Renal pelvis (tissue), 1 donor: ENCODE measurements at regions not wholly inside any gene's neighbourhood (a gene's known extent, or its start where the extent isn't known, plus 50 kb on each side); places are given as distances from the start of the nearest gene placed in this dataset.
A peak's percentile ranks its signal among the peaks of the same experiment; 100 is the strongest.
"Not testable (repeated sequence)": the region's sequence is repeated elsewhere in the genome, so short reads cannot be mapped to it uniquely, and the experiment has no call there.

ENCODE experiments used
- DNase-seq: peaks from one replicate; pipeline ENCODE4 v3.0.0-alpha.2; 2013

DNA sequence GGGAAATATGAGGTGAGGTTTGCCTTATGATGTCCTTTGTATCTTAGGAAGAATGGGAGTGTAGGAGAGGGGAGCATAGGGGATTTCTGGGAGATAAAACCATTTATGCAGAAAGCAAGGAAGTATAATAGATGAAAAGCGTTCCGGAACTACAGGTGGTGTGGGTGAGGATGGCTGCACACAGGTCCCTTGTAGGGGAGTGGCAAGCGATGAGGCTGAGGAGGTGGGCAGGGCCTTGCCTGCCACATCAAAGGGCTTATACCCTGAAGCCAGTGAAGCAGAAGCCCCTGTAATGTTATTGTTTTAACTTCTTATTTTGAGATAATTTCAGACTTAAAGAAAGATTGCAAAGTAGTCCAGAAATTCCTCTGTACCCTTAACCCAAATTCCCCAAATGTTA lies 107.3 kb upstream of the IKBKE start:
- DNase-seq: not testable (repeated sequence)

DNA sequence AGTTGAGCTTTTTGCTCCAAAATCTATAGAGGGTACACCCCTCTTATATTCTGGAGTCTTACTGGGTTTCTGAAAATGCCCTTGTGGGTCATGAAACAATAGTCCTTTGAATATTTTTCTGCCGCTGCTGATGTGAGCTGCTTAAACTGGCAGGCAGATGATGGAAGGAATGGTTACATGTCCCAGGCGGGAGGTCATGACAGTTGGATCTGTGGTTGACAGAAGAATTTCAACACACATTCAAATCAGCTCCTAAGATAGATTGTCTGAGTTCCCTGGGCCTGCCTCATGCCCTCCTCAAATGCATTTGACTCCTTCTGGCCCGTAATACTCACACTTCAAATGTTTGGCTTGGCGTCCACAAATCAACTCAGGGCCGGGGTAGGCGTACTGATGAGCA lies 105.0 kb upstream of the IKBKE start:
- not testable (repeated sequence) for DNase-seq

DNA sequence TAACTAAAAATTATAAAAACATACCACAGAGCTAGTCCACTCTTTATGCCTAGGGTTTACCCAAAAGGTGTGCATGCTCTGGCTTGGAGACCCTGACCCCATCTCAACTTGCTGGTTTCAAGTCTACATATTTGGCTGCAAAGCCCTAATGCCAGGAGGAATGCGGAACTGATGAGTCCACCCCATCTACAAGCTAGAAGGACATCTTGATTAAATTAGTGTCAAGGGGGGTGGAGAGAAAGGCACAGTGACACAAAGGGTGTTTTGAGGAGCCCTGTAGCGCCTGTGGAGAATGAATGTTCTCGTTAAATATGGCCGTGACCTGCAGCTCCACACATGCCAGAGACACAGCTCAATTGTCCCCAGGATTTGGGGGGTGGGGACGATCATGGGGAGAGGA lies 104.1 kb upstream of the IKBKE start:
- DNase-seq: not testable (repeated sequence)

DNA sequence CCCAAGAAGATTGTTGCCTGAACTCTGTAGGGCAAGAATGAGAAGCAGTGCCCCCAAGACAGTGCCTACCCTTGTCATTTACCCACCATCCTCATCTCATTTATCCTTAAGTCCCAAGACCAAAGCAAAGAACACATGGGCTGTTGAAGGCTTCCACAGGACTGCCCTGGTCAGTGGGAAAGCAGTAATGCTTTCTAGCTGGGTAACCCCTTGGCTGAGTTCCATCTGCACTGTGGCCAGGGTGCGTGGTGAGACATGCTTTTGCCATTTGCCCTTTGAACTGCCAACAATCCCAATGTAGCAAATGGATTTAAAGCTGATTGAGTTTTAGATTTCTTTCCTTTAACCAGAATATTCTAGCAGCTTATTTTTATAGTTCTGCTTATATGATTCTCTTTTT lies 103.5 kb upstream of the IKBKE start:
- DNase-seq: not testable (repeated sequence)

DNA sequence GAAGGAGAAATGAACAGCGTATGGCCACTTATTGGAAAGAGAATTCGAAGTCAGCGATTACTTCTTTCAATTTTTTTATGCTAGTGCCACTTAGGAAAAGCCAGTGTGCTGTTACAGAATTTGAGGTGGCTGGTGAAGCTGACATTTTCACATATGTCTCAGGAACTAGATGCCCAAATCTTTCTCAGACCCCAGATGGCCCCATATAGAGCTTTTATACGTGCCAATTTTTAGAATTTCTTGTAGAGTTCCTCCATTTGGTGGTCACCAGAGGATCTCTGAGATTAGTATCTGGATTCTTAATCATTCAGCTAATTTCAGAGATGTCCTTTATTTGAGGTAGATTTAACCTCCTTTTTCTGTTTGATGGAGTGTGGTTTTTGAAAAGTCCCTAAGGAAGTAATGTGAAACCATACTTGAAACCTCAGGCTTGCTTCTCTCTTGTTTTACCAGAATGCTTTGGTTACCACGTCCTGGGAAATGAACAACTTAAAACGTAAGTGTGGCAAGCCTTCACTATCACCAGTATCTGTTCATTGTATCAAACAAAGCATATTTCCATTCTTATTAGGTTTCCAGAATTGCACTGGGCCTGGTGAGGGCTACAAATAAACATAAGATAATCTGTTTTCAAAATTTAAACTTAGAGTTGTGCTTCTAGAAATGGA lies 102.2 kb upstream of the IKBKE start:
- not testable (repeated sequence) for DNase-seq

DNA sequence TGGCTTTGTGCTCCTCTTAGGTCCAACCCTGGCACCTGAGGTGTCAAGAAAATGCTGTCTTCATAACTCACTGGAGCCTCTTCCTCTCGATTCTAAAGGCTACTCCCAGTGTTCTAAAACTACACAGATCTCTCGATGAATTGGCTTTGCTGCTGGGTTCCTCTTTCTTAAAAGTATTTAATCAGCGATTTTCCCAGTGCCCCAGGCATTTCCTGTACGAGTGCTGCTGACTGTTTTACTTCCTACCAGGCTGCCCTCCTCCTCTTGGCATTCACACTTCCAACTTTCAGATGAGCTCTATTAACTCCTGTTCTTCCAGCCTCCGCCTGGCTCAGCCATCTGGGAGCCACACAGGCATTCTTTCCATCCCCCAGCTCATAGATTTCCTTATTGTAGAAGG lies 95.6 kb upstream of the IKBKE start:
- DNase-seq: not testable (repeated sequence)

DNA sequence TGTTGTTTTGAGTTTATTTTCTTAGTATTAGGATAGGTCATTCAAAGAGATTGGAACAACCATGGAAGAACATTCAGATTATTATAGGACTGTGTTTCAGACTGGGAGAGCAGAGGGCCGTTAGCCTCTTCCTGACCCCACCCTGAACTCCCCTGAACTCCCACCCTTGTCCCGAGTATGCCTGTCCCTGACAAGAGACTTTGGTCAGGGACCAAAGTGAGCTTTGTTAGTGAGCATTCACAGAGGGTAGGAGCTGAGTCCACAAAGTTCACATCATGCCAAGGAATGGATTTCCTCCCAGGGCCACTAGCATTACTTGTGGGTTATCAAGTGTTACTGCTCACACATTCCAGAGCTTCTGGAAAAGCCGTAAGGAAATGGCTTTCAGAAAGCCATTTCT lies 94.7 kb upstream of the IKBKE start:
- not testable (repeated sequence) for DNase-seq

DNA sequence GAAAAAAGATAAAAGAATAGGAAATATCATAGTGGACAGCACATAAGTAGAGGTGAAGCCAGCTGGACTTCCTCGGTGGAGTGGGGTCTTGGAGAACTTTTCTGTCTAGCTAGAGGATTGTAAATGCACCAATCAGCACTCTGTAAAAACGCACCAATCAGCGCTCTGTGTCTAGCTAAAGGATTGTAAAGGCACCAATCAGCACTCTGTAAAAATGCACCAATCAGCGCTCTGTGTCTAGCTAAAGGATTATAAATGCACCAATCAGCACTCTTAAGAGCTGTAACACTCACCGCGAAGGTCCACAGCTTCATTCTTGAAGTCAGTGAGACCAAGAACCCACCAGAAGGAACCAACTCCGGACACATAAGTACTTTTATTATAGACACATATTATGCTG lies 91.8 kb upstream of the IKBKE start:
- DNase-seq: not testable (repeated sequence)

DNA sequence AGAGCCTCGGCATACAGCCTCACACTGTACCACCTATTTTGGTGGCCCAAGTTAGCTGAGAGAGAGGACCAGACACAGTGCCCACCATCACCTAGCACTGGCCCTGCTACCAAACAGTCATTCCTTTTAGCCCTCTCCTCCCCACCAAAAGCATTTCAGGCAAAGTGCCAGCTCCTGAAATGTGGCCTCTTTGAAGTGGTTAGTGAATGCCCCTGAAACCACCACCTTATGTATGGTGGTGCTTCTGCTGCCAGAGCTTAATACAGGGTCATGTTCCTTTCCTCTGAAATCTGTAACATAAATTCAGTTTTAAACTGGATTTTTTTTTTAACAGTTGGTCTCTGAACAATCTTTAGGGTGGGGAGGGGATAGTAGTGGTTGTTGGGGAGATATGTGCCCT lies 91.0 kb upstream of the IKBKE start:
- not testable (repeated sequence) for DNase-seq

DNA sequence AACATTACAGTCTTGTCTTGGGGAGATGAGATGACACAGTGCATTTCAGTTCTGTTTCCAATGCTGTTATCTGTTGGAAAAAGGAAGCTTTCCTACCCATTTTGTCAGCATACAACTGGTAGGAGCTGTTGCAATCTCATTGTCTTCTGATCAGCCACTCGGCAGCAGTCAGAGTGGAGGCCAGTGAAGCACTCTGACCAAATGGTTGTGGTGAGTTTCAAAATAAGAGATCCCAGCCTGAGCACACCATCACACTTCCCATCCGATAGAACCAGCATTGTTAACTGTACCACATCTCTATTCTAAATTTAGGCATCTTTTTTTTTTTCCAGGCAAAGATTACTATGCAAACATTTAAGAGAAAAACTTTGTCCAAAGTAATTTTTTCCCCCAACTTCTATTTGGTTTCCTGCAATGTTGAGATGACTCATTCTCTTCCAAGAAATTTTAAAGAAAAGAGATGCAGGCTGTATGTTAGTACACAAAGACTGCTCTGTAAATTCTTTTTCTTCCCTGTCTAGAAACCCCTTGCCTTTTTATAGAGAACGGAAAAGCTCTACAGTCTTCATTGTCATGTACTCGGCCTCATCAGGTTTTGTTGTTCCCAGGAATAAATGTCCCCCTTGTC lies 90.0 kb upstream of the IKBKE start:
- DNase-seq: not testable (repeated sequence)

DNA sequence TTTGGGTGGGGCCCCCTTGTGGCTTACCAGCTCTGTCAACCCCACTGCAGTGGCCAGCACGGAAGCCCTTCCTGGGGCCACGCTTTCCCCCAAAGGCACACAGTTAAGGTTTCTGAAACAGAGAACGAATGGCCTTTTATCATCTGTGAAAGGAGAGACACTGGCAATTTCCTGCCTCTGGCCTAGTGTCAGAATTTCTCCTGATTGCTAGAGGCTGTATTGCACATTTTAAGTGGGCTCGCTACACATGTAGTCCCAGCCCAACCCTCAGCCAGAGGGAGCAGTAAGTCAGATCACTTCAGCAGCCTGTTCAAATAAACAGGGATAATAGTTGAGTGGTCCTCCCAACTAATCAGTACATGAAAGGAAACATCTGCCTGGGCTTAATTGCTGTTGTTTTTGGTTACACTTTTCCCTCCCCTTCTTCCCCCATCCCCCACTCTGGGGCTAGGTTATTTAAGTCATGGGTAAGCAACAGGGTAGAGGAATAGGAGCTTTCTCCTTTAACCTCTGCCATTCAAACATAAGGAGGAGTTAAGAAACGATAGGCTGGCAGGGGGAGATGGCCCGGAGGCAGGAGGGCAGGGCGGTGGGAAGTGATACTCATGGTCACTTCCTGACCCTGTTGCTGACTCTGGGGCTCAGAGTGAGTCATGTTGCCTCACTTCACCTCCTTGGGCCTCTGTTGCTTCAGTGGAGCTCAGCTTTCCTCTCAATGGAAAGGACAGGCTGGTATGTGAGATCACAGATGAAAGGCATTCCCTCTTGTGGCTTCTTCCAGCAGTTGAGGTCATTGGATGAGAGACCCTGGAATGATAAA lies 89.3 kb upstream of the IKBKE start:
- peak; percentile 48 for DNase-seq

DNA sequence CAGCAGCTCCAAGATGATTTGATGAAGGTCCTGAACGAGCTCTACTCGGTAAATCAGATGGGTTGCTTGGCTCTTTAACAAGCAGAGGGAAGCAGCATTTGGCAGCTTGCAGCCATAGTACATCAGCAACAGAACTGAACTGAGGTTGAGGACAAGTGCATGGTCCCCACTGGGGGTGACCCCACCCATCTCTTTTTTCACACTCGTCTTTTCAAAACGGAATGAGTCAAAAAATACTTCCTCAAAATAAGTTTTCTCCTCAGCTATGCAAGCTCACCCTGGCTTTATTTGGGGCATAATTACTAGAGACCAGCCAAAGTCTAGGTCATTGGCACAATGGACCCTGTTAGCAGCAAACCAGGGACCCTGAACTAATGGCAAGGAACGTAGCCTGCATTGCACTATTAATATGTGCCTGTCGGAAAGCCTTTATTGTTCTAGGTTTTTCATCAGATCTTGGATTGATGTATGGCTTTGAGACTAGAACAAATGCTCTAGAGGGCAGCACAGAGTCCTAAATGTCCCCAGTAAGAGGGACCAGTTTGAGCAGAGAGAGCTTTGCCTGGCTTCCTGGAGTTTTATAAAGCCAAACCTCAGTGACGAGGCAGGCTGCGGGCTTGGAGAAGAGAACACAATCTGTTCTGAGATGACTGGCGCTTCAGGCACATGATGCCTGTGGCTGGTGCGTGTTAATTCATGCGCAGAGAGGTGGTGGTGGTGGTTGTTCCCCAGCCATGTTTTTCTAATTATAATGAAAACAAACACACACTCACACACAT lies 86.1 kb upstream of the IKBKE start:
- not testable (repeated sequence) for DNase-seq

DNA sequence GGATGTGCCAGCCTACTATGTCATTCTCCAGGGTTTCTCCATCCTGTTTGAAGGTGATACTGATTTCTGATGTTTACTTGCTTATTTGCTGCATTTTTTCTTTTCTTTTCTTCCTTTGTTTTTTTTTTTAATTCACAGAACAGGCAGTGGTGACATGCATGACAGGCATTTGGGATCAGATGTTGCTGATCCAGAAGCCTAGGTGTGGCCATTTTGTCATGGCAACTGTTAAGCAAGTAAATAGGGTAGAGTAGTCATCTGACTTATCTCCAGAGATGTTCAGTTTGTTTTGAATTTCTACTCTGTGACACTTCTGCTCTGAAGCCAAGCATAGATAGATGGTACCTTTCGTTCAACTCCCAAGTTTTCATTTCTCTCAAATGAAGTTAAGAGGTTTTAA lies 85.4 kb upstream of the IKBKE start:
- DNase-seq: not testable (repeated sequence)

DNA sequence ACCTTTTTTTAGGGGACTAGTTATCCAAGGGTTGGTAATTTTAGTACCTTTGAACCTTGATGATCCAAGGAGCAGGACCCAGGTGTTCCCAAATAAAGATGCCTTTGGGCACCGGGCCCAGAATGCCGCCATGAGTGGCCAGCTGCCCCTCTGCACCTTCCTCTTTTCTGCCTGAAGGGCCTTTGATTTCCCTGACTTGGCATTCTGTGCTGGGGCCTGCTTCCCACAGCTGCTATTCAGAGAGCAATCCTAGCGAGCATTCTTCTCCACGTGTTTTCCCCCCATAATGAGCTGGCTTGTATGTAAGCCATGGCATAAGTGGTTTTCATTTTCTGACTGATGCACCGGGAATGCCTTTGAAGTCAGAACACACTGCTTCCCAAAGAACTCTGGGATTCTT lies 82.6 kb upstream of the IKBKE start:
- DNase-seq: not testable (repeated sequence)

DNA sequence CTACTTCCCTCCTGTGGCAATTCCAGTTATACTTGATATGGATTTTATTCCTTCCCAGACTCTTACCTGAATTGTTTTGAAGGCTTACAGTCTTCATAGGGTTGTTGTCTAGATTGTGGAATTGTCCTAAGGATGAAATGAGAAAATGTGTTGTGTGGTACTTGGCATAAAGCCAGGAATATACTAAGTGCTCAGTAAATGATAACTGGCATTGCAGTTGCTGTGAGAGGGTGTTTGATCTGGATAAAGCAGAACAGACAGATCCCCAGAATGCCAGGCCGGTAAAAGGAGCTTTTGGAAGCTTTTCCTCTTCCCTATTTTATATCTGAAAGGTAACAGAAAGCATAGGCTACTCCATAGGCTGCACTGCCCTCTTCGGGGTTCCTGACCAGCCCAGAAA lies 78.4 kb upstream of the IKBKE start:
- DNase-seq: not testable (repeated sequence)

DNA sequence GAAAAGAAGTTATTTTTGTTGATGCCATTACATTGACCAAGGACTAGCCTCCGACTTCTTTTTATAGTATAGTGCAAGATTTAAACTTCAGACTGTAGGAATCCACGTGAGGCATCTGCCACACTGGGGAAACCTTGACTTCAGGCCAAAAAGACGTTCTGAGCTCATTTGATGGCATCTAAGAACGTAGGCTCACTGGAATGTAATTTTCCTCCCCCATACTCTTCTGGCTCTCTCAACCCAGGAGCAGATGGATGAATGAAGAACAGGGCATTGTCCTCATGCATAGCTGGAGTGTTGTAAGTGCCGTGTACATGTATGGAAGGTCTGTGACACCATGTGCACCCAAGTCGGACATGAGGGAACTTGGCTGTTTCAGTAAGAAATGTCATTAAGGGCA lies 72.8 kb upstream of the IKBKE start:
- not testable (repeated sequence) for DNase-seq

DNA sequence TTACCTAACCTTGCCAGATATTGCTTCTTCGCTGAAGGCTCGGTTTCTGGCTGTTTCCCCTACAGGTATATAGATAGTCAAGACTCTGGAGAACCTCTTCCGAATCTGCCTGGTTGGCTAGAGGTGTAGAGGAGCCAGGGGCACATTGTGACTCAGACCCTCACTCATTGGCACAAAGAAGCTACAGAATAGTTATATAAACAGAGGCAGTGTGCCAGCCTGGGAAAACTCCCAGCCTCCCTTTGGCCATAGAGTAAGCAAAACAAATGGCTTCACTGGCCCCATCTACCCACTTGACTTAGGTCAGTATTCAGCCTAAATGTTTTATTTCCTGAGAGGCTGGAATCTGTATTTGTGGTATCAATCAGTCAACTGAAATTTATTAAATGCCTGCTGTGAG lies 72.0 kb upstream of the IKBKE start:
- DNase-seq: not testable (repeated sequence)

DNA sequence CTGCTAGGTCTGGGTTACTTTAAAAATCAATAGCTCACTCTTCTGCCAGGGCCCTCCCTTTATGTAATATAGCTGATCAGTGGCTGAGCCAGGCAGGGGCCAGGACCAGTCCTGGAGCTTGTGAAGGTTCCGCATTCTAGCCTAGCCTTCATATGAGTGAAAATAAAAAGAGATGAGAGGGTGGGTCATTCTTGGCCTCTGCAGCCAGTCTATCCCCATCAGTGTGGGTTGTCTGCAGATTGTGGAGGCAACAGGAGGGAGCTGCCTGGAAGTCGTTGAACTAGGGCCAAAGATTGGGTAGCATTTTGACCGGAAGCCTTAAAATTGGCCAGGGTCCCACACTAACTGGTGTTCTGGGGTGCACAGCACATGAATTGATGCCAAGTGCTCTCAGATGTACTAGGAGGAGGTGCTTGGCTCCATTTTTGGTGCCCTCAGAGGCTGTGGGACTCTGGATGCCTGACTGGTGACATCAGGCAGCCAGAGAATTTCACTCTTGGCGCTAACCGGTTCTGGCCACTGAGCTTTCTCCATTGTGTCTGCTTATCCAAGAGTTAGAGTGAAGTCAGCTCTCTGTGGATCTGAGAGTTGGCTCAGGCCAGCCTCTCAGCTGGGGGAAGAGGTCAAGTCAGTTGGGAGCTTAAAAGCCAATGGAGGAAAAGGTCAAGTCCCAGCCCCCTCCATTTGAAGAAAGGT lies 66.5 kb upstream of the IKBKE start:
- DNase-seq: not testable (repeated sequence)

DNA sequence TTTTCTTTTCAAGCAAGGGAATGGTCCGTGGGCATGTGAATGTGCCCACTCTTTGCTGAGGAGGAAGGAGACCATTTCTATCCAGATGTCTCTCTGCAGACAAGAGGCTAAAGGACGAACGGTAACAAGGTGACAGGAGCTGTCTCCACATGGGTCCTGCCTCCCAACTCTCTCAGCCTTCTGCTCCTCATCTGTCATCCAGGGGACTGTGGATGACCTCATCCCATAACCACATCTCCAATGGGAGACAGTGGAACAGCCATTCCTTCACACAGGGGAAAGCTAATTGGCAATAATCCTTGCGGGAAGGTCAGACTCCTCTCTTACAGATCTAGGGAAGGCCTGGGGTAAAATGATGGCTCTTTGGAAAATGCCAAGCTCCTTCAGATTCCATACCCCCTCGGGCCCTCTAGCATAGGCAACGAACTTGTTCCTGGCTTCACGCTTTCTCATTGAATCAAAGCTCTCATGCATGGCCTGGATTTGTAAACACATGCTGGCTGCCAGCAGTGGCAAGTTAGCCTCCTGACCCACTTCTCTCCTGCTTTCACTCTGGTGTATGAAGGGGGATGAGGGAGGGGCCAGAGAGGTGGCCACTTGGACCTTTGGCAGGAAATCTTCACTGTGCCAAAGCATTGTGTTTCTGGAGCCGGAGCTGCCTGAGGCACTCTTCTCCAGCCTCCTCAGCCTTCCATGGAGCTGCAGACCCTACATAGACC lies 65.8 kb upstream of the IKBKE start:
- DNase-seq: not testable (repeated sequence)

DNA sequence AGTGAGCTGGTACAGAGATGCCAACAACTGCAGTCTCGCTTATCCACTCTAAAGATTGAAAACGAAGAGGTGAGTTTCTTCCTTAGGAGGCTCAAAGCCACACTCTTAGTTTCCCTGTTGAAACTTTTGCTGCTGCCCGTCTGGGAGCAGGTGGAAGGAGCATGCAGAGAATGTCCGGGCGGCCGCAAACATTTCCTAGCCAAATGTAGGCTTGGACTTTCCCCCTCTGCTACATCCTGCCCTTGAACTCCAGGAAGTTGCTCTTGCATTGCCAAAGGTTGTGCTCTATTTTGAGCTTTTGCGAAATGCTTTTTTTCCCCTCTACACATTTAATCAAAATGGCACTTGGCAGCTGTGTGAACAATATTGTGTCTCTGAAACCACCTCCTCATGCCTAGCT lies 65.0 kb upstream of the IKBKE start:
- not testable (repeated sequence) for DNase-seq
